ENCODE measurements at regions not wholly inside any gene's neighbourhood (a gene's known extent, or its start where the extent isn't known, plus 50 kb on each side); places are given as distances from the start of the nearest gene placed in this dataset.

DNA sequence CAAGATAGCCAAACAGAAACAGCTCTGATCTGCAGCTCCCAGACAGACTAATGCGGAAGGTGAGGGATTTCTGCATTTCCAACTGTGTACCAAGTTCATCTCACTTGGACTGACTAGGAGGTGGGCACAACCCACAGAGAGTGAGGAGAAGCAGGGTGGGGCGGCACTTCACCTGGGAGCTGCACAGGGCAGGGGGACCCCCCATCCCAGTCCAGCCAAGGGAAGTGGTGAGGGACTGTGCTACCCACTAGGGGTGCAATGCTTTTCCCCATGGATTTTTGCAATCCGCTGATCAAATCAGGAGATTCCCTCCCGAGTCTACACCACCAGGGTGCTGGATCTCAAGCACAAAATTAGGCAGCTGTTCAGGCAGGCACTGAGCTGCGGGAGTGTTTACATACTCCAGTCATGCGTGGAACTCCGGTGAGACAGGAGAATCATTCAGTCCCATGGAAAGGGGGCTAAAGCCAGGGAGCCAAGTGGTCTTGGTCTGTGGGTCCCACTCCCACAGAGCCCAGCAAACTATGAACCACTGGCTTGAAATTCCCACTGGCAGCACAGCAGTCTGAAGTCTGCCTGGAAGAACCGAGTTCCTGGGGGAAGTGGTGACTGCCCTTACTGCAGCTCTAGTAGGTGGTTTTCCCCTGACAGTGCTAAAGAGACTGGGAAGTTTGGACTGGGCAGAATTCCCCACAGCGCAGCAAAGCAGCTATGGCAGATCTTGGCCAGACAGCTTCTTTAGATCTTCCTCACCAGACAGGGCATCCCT lies 85.1 kb upstream of the UFM1 start:
- H3K4me3 Mint-ChIP-seq: no peak overlapping the region
- no peak overlapping the region for H3K9ac ChIP-seq (ENCODE audit: low read length)
- no peak overlapping the region for H2AFZ ChIP-seq (ENCODE audit: insufficient read depth, low read depth, low read length, poor library complexity, severe bottlenecking)
- H3K27ac ChIP-seq (ENCODE audit: low read length in 2 of 2): no peak overlapping the region
- H3K9me3 Mint-ChIP-seq (ENCODE audit: insufficient read depth): peaks cover 4% of the 10 kb centered on the region
- H3K27ac Mint-ChIP-seq: no peak overlapping the region
- no peaks in the 10 kb centered on the region for H3K36me3 ChIP-seq (replicated peaks in 1 of 2; ENCODE audit: control extremely low read depth in 1 of 2, control insufficient read depth in 1 of 2, extremely low read depth in 1 of 2, insufficient read depth in 2 of 2, low read length in 1 of 2)
- no peaks in the 10 kb centered on the region for H3K27me3 ChIP-seq (replicated peaks in 1 of 4; ENCODE audit: control extremely low read depth in 1 of 4, control insufficient read depth in 3 of 4, insufficient read depth in 4 of 4, low read length in 3 of 4)
- intact Hi-C loops (cut with micrococcal nuclease): no loop called here
- H3K4me2 ChIP-seq (replicated peaks; ENCODE audit: low read depth, low read length, poor library complexity, severe bottlenecking): no peak overlapping the region
- WGBS (ENCODE audit: insufficient coverage): 87% methylated on average over 6 of the region's 9 CpGs
- H3K79me2 ChIP-seq (ENCODE audit: control insufficient read depth, insufficient read depth, low read length): no peaks in the 10 kb centered on the region
- no peak overlapping the region for H3K4me3 ChIP-seq (ENCODE audit: control extremely low read depth in 1 of 5, extremely low read depth in 1 of 5, insufficient read depth in 1 of 5, low read depth in 2 of 5, low read length in 4 of 5)
- ChIA-PET POLR2A (no interaction called here), CTCF (no interaction called here)
- no peaks in the 10 kb centered on the region for H3K4me1 Mint-ChIP-seq
- DNase-seq: no peak
- no peak for ATAC-seq (ENCODE audit: low read depth)
- H3K4me1 ChIP-seq (ENCODE audit: control insufficient read depth in 2 of 2, insufficient read depth in 2 of 2, low read length in 2 of 2): no peaks in the 10 kb centered on the region
- peaks cover 0 to 7% (median 0%) of the 10 kb centered on the region in 3 donors for H3K9me3 ChIP-seq (ENCODE audit: control extremely low read depth in 1 of 3, control insufficient read depth in 2 of 3, insufficient read depth in 1 of 3, low read length in 2 of 3)
- TF ChIP-seq EZH2 (IDR thresholded peaks at IDR 0.05; ENCODE audit: borderline replicate concordance, insufficient read depth, low read depth, low read length, poor library complexity, severe bottlenecking): no peak
- H4K20me1 ChIP-seq (ENCODE audit: control insufficient read depth, insufficient read depth, low read length, poor library complexity, severe bottlenecking): no peaks in the 10 kb centered on the region
- no peaks in the 10 kb centered on the region for H3K27me3 Mint-ChIP-seq

- H2AFZ ChIP-seq (ENCODE audit: insufficient read depth, low read depth, low read length, poor library complexity, severe bottlenecking): no peak overlapping the region
- TF ChIP-seq CTCF (IDR thresholded peaks at IDR 0.05) (no peak), EZH2 (IDR thresholded peaks at IDR 0.05; ENCODE audit: borderline replicate concordance, insufficient read depth, low read depth, low read length, poor library complexity, severe bottlenecking) (no peak)
- H3K9me3 Mint-ChIP-seq (ENCODE audit: insufficient read depth): peaks cover 2% of the 10 kb centered on the region
- no peak for DNase-seq
- H3K4me3 Mint-ChIP-seq: no peak overlapping the region
- H3K27ac Mint-ChIP-seq: no peak overlapping the region
- H3K27me3 ChIP-seq (replicated peaks in 1 of 4; ENCODE audit: control extremely low read depth in 1 of 4, control insufficient read depth in 3 of 4, insufficient read depth in 4 of 4, low read length in 3 of 4): no peaks in the 10 kb centered on the region
- H3K27ac ChIP-seq (ENCODE audit: low read length in 2 of 2): no peak overlapping the region
- peaks cover 0 to 4% (median 0%) of the 10 kb centered on the region in 3 donors for H3K9me3 ChIP-seq (ENCODE audit: control extremely low read depth in 1 of 3, control insufficient read depth in 2 of 3, insufficient read depth in 1 of 3, low read length in 2 of 3)
- no peak for ATAC-seq (ENCODE audit: low read depth)
- H3K4me2 ChIP-seq (replicated peaks; ENCODE audit: low read depth, low read length, poor library complexity, severe bottlenecking): no peak overlapping the region
- no peaks in the 10 kb centered on the region for H3K79me2 ChIP-seq (ENCODE audit: control insufficient read depth, insufficient read depth, low read length)
- intact Hi-C loops (cut with micrococcal nuclease): no loop called here
- no peaks in the 10 kb centered on the region for H3K27me3 Mint-ChIP-seq
- no peaks in the 10 kb centered on the region for H4K20me1 ChIP-seq (ENCODE audit: control insufficient read depth, insufficient read depth, low read length, poor library complexity, severe bottlenecking)
- no peak overlapping the region for H3K4me3 ChIP-seq (ENCODE audit: control extremely low read depth in 1 of 5, extremely low read depth in 1 of 5, insufficient read depth in 1 of 5, low read depth in 2 of 5, low read length in 4 of 5)
- no peaks in the 10 kb centered on the region for H3K4me1 Mint-ChIP-seq
- no peak overlapping the region for H3K9ac ChIP-seq (ENCODE audit: low read length)
- ChIA-PET POLR2A (no interaction called here), CTCF (no interaction called here)
- H3K4me1 ChIP-seq (ENCODE audit: control insufficient read depth in 2 of 2, insufficient read depth in 2 of 2, low read length in 2 of 2): no peaks in the 10 kb centered on the region
- H3K36me3 ChIP-seq (replicated peaks in 1 of 2; ENCODE audit: control extremely low read depth in 1 of 2, control insufficient read depth in 1 of 2, extremely low read depth in 1 of 2, insufficient read depth in 2 of 2, low read length in 1 of 2): no peaks in the 10 kb centered on the region
Observed at GRCh38 chr13:38262211-38262610, 87.4 kb upstream of the UFM1 start.
